ENCODE measurements at regions not wholly inside any gene's neighbourhood (a gene's known extent, or its start where the extent isn't known, plus 50 kb on each side); places are given as distances from the start of the nearest gene placed in this dataset.

DNA sequence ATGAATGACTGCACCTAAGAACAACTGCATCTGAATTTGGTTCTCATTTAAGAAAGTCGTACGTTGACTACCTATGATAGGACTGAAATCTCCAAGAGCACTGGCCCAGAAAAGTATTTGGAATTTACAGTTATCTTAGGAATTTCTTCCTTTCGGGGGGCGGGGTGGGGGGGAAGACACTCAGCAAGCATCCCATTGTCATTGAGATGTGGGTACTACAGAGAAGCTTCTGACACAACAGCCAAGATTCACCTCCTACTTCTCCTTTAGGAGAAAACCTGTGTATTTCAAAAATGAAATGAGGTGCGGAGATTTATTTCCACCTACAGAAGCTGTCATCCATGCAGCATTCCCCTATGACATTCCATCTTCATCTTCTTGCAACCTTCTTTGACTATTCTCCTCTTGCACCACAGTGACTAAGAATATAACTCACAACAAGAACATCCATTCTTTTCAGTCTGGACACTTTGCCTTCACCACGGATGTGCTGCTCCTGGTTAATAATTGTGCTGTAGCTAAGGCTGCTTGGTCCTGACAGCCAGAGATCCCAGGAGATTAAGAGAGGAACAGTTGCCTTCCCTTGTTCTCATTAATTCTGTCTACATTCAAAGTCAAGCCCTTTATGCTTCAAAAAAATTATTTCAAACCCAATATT is 98.4 kb upstream of the FRMD4A start:
- TF ChIP-seq, protein P1, sequence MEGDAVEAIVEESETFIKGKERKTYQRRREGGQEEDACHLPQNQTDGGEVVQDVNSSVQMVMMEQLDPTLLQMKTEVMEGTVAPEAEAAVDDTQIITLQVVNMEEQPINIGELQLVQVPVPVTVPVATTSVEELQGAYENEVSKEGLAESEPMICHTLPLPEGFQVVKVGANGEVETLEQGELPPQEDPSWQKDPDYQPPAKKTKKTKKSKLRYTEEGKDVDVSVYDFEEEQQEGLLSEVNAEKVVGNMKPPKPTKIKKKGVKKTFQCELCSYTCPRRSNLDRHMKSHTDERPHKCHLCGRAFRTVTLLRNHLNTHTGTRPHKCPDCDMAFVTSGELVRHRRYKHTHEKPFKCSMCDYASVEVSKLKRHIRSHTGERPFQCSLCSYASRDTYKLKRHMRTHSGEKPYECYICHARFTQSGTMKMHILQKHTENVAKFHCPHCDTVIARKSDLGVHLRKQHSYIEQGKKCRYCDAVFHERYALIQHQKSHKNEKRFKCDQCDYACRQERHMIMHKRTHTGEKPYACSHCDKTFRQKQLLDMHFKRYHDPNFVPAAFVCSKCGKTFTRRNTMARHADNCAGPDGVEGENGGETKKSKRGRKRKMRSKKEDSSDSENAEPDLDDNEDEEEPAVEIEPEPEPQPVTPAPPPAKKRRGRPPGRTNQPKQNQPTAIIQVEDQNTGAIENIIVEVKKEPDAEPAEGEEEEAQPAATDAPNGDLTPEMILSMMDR (tag by site-specific recombination; IDR thresholded peaks at IDR 0.05): no peak
- TF ChIP-seq ZNF660 (tag by site-specific recombination; IDR thresholded peaks at IDR 0.05) (no peak), ZNF48 (tag by site-specific recombination; IDR thresholded peaks at IDR 0.05) (no peak), ZNF549 (tag by site-specific recombination; IDR thresholded peaks at IDR 0.05) (no peak), ZNF654 (tag by site-specific recombination; IDR thresholded peaks at IDR 0.05; ENCODE audit: low read depth) (no peak)
- TF ChIP-seq, protein P2, sequence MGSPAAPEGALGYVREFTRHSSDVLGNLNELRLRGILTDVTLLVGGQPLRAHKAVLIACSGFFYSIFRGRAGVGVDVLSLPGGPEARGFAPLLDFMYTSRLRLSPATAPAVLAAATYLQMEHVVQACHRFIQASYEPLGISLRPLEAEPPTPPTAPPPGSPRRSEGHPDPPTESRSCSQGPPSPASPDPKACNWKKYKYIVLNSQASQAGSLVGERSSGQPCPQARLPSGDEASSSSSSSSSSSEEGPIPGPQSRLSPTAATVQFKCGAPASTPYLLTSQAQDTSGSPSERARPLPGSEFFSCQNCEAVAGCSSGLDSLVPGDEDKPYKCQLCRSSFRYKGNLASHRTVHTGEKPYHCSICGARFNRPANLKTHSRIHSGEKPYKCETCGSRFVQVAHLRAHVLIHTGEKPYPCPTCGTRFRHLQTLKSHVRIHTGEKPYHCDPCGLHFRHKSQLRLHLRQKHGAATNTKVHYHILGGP (tag by site-specific recombination; IDR thresholded peaks at IDR 0.05): no peak
- TF ChIP-seq, protein P3, sequence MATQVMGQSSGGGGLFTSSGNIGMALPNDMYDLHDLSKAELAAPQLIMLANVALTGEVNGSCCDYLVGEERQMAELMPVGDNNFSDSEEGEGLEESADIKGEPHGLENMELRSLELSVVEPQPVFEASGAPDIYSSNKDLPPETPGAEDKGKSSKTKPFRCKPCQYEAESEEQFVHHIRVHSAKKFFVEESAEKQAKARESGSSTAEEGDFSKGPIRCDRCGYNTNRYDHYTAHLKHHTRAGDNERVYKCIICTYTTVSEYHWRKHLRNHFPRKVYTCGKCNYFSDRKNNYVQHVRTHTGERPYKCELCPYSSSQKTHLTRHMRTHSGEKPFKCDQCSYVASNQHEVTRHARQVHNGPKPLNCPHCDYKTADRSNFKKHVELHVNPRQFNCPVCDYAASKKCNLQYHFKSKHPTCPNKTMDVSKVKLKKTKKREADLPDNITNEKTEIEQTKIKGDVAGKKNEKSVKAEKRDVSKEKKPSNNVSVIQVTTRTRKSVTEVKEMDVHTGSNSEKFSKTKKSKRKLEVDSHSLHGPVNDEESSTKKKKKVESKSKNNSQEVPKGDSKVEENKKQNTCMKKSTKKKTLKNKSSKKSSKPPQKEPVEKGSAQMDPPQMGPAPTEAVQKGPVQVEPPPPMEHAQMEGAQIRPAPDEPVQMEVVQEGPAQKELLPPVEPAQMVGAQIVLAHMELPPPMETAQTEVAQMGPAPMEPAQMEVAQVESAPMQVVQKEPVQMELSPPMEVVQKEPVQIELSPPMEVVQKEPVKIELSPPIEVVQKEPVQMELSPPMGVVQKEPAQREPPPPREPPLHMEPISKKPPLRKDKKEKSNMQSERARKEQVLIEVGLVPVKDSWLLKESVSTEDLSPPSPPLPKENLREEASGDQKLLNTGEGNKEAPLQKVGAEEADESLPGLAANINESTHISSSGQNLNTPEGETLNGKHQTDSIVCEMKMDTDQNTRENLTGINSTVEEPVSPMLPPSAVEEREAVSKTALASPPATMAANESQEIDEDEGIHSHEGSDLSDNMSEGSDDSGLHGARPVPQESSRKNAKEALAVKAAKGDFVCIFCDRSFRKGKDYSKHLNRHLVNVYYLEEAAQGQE (tag by site-specific recombination; IDR thresholded peaks at IDR 0.05): no peak
